WERI-Rb-1 (cell line): ENCODE measurements at regions not wholly inside any gene's neighbourhood (a gene's known extent, or its start where the extent isn't known, plus 50 kb on each side); places are given as distances from the start of the nearest gene placed in this dataset.

Experiments
- DNase-seq: peaks from one replicate; pipeline ENCODE4 v3.0.0-alpha.2; 2020
- H3K27ac ChIP-seq: fragments of 250-450 bp; sonication (Bioruptor Pico); 2 replicates; pipeline ENCODE4 v1.5.1; 2020; ENCODE audit warnings: mild to moderate bottlenecking, moderate library complexity
- H3K27me3 ChIP-seq: fragments of 250-450 bp; sonication (Bioruptor Pico); 2 replicates; pipeline ENCODE4 v1.5.1; 2021; ENCODE audit warnings: mild to moderate bottlenecking, low read depth, moderate library complexity; ENCODE audit not compliant: insufficient read depth, severe bottlenecking
- H3K36me3 ChIP-seq: fragments of 250-450 bp; sonication (Bioruptor Pico); 2 replicates; pipeline ENCODE4 v1.5.1; 2020; ENCODE audit warnings: mild to moderate bottlenecking, moderate library complexity
- H3K4me3 ChIP-seq: 2 replicates; pipeline ENCODE4 v1.5.1; 2011; ENCODE audit warnings: low read depth, mild to moderate bottlenecking, control low read depth, low read length
- H3K9me3 ChIP-seq: fragments of 250-450 bp; sonication (Bioruptor Pico); 2 replicates; pipeline ENCODE4 v1.5.1; 2021; ENCODE audit warnings: mild to moderate bottlenecking, moderate library complexity; ENCODE audit not compliant: severe bottlenecking
- TF ChIP-seq, protein P1 (sequence below): IDR thresholded peaks from 2 replicates; pipeline ENCODE4 v1.5.1; 2011; ENCODE audit warnings: low read depth, mild to moderate bottlenecking, control low read depth, inconsistent platforms, low read length

DNA sequence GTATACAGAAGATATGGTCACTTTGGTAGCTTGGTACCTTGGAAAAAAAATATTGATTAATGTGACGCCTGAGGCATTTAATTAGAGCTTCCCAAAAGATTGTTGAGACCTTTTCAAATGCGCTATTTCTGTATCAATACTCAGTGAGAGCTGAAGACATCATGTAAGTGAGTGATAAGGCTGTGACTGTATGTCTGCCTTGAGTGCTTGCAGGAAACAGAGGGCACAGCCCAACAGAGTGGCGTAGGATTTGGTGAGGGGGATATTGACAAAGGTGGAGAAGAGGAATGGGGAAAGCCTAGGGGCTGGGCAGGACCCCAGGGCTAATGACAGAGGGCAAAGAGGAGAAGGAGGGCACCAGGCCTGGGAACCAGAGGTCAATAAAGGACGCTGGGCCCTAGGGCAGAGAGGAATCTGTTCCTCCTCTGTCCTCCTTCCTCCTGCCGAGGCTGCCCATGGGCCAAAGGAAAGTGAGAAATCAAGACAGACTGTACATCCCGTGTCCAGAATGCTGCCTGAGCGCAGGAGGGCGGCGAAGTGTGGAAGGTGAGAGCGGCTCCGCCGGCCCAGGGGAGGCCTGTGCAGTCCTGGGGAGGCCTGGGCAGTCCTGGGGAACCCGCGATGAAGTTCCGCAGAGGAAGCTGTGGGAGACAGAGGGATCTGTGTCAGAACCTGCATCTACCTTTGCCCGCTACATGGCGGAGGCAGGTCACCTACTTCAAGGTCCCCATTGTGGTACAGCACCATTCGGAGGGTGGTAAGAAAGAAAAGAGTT lies 228.6 kb upstream of the PIEZO2 start:
- H3K27ac ChIP-seq = no peak overlapping the region
- H3K27me3 ChIP-seq = peaks cover 7% of the 10 kb centered on the region
- TF ChIP-seq, protein P1, sequence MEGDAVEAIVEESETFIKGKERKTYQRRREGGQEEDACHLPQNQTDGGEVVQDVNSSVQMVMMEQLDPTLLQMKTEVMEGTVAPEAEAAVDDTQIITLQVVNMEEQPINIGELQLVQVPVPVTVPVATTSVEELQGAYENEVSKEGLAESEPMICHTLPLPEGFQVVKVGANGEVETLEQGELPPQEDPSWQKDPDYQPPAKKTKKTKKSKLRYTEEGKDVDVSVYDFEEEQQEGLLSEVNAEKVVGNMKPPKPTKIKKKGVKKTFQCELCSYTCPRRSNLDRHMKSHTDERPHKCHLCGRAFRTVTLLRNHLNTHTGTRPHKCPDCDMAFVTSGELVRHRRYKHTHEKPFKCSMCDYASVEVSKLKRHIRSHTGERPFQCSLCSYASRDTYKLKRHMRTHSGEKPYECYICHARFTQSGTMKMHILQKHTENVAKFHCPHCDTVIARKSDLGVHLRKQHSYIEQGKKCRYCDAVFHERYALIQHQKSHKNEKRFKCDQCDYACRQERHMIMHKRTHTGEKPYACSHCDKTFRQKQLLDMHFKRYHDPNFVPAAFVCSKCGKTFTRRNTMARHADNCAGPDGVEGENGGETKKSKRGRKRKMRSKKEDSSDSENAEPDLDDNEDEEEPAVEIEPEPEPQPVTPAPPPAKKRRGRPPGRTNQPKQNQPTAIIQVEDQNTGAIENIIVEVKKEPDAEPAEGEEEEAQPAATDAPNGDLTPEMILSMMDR = no peak
- no peak for DNase-seq
- no peaks in the 10 kb centered on the region for H3K9me3 ChIP-seq
- no peaks in the 10 kb centered on the region for H3K36me3 ChIP-seq
- no peak overlapping the region for H3K4me3 ChIP-seq

DNA sequence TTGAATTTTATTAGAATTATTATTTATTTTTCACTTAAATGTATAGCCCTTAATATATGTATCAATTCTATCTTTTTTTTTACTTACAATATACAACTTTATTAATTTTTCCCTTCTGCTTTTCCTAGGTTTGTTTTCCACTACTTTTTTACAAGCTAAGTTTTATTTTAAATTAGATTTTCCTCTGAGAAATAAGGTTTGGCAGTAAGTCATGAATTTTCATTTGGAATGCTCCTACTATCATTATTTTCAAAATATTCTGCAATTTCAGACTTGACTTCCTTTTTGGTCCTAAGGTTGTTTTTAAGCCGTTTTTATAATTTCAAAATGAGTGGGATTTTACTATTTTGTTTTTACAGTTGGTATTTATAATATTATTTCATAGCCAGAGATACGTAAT lies 222.8 kb upstream of the PIEZO2 start:
- TF ChIP-seq, protein P1 = no peak
- DNase-seq = no peak
- no peaks in the 10 kb centered on the region for H3K36me3 ChIP-seq

DNA sequence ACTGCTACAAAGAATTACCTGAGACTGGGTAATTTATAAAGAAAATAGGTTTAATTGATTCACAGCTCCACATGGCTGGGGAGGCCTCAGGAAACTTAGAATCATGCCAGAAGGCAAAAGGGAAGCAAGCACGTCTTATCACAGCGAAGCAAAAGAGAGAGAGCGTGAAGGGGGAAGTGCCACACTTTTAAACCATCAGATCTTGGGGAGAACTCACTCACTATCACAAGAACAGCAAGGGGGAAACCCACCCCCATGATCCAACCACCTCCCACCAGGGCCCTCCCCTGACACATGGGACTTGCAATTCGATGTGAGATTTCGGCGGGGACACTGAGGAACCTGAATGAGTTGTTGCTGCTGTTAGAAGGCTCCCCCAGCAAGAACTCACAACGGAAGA lies 220.2 kb upstream of the PIEZO2 start:
- Histone ChIP-seq H3K27me3 (peaks cover 2% of the 10 kb centered on the region), H3K36me3 (no peaks in the 10 kb centered on the region), H3K27ac (no peak overlapping the region), H3K4me3 (no peak overlapping the region), H3K9me3 (no peaks in the 10 kb centered on the region)
- TF ChIP-seq, protein P1 = no peak
- DNase-seq = no peak

More for the DNA sequence above, 222.8 kb upstream of the PIEZO2 start:
- H3K4me3 ChIP-seq = no peak overlapping the region
- H3K9me3 ChIP-seq = no peaks in the 10 kb centered on the region
- H3K27ac ChIP-seq = no peak overlapping the region
- H3K27me3 ChIP-seq = peaks cover 4% of the 10 kb centered on the region

DNA sequence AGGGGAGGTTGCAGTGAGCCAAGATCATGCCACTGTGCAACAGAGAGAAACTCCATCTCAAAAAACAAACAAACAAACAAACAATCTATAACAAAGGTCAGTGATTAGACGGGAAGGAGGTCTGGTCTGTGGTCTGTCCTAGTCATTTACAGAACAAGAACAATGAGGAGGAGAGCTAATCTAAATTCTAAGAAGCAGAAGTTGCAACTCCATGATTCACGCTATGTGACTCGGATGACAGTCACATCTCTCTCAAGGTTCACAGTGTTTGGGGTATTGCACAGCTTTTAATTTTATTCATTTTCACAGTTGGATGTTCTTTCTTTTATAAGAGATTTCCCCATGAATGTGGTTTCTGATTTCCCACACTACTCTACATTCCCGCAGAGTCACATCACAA lies 218.7 kb upstream of the PIEZO2 start:
- peaks cover 2% of the 10 kb centered on the region for H3K27me3 ChIP-seq
- TF ChIP-seq, protein P1 = no peak
- no peaks in the 10 kb centered on the region for H3K9me3 ChIP-seq
- H3K36me3 ChIP-seq = no peaks in the 10 kb centered on the region
- DNase-seq = no peak
- H3K4me3 ChIP-seq = no peak overlapping the region
- no peak overlapping the region for H3K27ac ChIP-seq

DNA sequence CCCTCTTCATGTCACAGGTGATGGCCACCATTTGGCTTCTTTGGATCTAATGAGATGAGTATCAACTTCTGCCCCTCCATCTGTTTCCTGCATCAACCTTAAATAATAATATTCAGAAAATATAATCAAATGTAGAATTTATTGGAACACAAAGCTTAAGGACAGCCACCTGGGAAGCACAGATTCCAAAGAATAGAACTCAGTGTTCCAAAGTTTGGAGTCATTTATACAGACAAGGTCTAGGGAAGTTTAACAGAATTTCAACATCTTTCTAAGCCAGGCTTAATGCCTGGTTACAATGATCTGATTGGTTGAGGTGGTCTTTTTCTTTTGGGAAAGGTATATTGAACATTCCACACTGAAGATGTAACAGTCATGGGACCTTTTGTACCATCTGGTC lies 218.0 kb upstream of the PIEZO2 start:
- H3K9me3 ChIP-seq = no peaks in the 10 kb centered on the region
- no peak overlapping the region for H3K27ac ChIP-seq
- H3K4me3 ChIP-seq = no peak overlapping the region
- peaks cover 2% of the 10 kb centered on the region for H3K27me3 ChIP-seq
- no peaks in the 10 kb centered on the region for H3K36me3 ChIP-seq
- no peak for DNase-seq
- TF ChIP-seq, protein P1 = no peak

DNA sequence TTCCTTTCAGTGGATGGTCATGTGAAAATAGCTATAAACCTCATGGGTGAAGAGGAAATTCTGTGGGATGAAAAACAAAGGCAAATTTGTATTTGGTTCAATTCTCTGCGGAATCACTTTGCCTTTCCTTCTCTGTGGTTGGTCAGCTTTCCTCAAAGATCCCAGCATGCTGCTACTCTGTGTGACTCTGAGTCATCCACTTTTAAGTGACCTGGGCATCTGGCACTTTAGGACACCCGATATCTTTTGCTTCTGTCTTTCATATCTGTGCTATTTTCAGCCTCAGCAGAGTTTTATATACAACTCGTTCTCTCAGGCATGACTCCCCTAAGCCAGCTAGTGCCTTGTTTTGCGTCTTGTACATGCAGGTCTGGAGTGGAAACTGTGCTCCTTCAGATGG lies 217.0 kb upstream of the PIEZO2 start:
- peaks cover 2% of the 10 kb centered on the region for H3K27me3 ChIP-seq
- TF ChIP-seq, protein P1 = no peak
- no peak overlapping the region for H3K27ac ChIP-seq
- no peaks in the 10 kb centered on the region for H3K36me3 ChIP-seq
- H3K4me3 ChIP-seq = no peak overlapping the region
- H3K9me3 ChIP-seq = no peaks in the 10 kb centered on the region
- DNase-seq = no peak
